Suprapubic skin (tissue), 4 donors: ENCODE measurements at regions not wholly inside any gene's neighbourhood (a gene's known extent, or its start where the extent isn't known, plus 50 kb on each side); places are given as distances from the start of the nearest gene placed in this dataset.

Experiments used
- CTCF ChIP-seq, 2 donors: fragments of 200-600 bp in 1 of 2; fragments of 450-650 bp in 1 of 2; sonication (generic) in 1 of 2; IDR thresholded peaks; one replicate each; pipeline ENCODE4 v1.5.1; 2016 to 2019; ENCODE audit warnings: antibody characterized with exemption in 2 of 2, mild to moderate bottlenecking in 1 of 2, moderate library complexity in 1 of 2
- EP300 ChIP-seq: sonication (generic); formaldehyde crosslinking; IDR thresholded peaks from one replicate; pipeline ENCODE4 v1.6.1; 2017; ENCODE audit warnings: antibody characterized with exemption
- POLR2A ChIP-seq, 2 donors: fragments of 450-650 bp; IDR thresholded peaks; one replicate each; pipeline ENCODE4 v1.6.1; 2017; ENCODE audit warnings: antibody characterized with exemption in 2 of 2, mild to moderate bottlenecking in 2 of 2, moderate library complexity in 2 of 2
- POLR2AphosphoS5 ChIP-seq, 3 donors: sonication (generic); formaldehyde crosslinking; IDR thresholded peaks; one replicate each; pipeline ENCODE4 v1.6.1; 2017; ENCODE audit warnings: antibody characterized with exemption in 3 of 3

GRCh38 chr3:23077126-23077525 lies 126.0 kb upstream of the UBE2E2 start:
- no peak for TF ChIP-seq CTCF (IDR thresholded peaks at IDR 0.05)
- no peak for TF ChIP-seq EP300
- no peak for TF ChIP-seq POLR2AphosphoS5 (IDR thresholded peaks at IDR 0.05)
- no peak for TF ChIP-seq POLR2A (IDR thresholded peaks at IDR 0.05)
